K562 (cell line): ENCODE measurements at regions not wholly inside any gene's neighbourhood (a gene's known extent, or its start where the extent isn't known, plus 50 kb on each side); places are given as distances from the start of the nearest gene placed in this dataset.
A peak's percentile ranks its signal among the peaks of the same experiment; 100 is the strongest.

Experiments
- ASH1L ChIP-seq: fragments of 450-650 bp; IDR thresholded peaks from 2 replicates; pipeline ENCODE4 v1.6.1; 2018; ENCODE audit warnings: borderline replicate concordance, mild to moderate bottlenecking, low read depth; ENCODE audit not compliant: partially characterized antibody
- FOXA1 ChIP-seq: fragments of 450-650 bp; IDR thresholded peaks from 2 replicates; pipeline ENCODE4 v1.6.1; 2016; ENCODE audit warnings: mild to moderate bottlenecking, borderline replicate concordance
- GTF2E2 ChIP-seq: fragments of 200-800 bp; sonication (Bioruptor generic); IDR thresholded peaks from 2 replicates; pipeline ENCODE4 v1.6.1; 2016; ENCODE audit warnings: missing genetic modification characterization, missing compliant biosample characterization
- KLF10 ChIP-seq: fragments of 250-450 bp; sonication (Bioruptor Pico); IDR thresholded peaks from 2 replicates; pipeline ENCODE4 v1.6.1; 2021; ENCODE audit warnings: matching md5 sums
- OTX1 ChIP-seq: fragments of 450-650 bp; formaldehyde crosslinking; IDR thresholded peaks from 2 replicates; pipeline ENCODE4 v1.4.0; 2022; ENCODE audit warnings: mild to moderate bottlenecking
- POLR2A ChIP-seq: fragments of 450-650 bp; conservative IDR thresholded peaks from 2 replicates; pipeline ENCODE4 v1.6.1; 2016
- SAP30 ChIP-seq: fragments of 200-600 bp; sonication (generic); IDR thresholded peaks from 2 replicates; pipeline ENCODE4 v1.6.1; 2012; ENCODE audit warnings: borderline replicate concordance, low read depth, mild to moderate bottlenecking, moderate library complexity, low read length, control low read depth, inconsistent platforms; ENCODE audit not compliant: insufficient read depth, poor library complexity, severe bottlenecking
- SMAD2 ChIP-seq: fragments of 150-350 bp; IDR thresholded peaks from 2 replicates; pipeline ENCODE4 v1.6.1; 2014; ENCODE audit warnings: low read depth, mild to moderate bottlenecking, low read length
- SMAD4 ChIP-seq: fragments of 250-450 bp; sonication (Bioruptor Pico); conservative IDR thresholded peaks from 2 replicates; pipeline ENCODE4 v1.8.0; 2021; ENCODE audit warnings: inconsistent platforms, mild to moderate bottlenecking, moderate library complexity
- SREBF2 ChIP-seq: sonication (generic); formaldehyde crosslinking; IDR thresholded peaks from 2 replicates; pipeline ENCODE4 v1.4.0; 2020; ENCODE audit warnings: mild to moderate bottlenecking, missing genetic modification reagents
- SUPT5H ChIP-seq: fragments of 450-650 bp; IDR thresholded peaks from 2 replicates; pipeline ENCODE4 v1.6.1; 2016
- TSC22D4 ChIP-seq: fragments of 450-650 bp; IDR thresholded peaks from 2 replicates; pipeline ENCODE4 v1.6.1; 2016; ENCODE audit warnings: missing genetic modification characterization, missing biosample characterization, control low read depth
- ZKSCAN8 ChIP-seq: fragments of 200-800 bp; sonication (Bioruptor generic); IDR thresholded peaks from 2 replicates; pipeline ENCODE4 v1.6.1; 2016; ENCODE audit warnings: missing genetic modification characterization, missing compliant biosample characterization
- ZNF644 ChIP-seq: fragments of 200-800 bp; sonication (Bioruptor generic); IDR thresholded peaks from 2 replicates; pipeline ENCODE4 v1.6.1; 2016; ENCODE audit warnings: low read depth, missing genetic modification characterization, missing compliant biosample characterization
- ZNF75A ChIP-seq: fragments of 450-650 bp; formaldehyde crosslinking; IDR thresholded peaks from 2 replicates; pipeline ENCODE4 v1.4.0; 2020; ENCODE audit warnings: mild to moderate bottlenecking
- ZSCAN32 ChIP-seq: fragments of 450-650 bp; formaldehyde crosslinking; IDR thresholded peaks from 2 replicates; pipeline ENCODE4 v1.4.0; 2020; ENCODE audit warnings: mild to moderate bottlenecking, moderate library complexity
- TF ChIP-seq, protein P1 (sequence below): fragments of 450-650 bp; formaldehyde crosslinking; IDR thresholded peaks from 2 replicates; pipeline ENCODE4 v1.4.0; 2020; ENCODE audit warnings: mild to moderate bottlenecking, moderate library complexity
- TF ChIP-seq, protein P2 (sequence below): fragments of 450-650 bp; IDR thresholded peaks from 2 replicates; pipeline ENCODE4 v1.6.1; 2017; ENCODE audit warnings: antibody characterized with exemption, mild to moderate bottlenecking
- TF ChIP-seq, protein P3 (sequence below): fragments of 150-350 bp; IDR thresholded peaks from 2 replicates; pipeline ENCODE4 v1.6.1; 2014; ENCODE audit warnings: low read depth, mild to moderate bottlenecking, low read length, borderline replicate concordance
- TF ChIP-seq, protein P4 (sequence below): fragments of 250-450 bp; sonication (Bioruptor Pico); IDR thresholded peaks from 2 replicates; pipeline ENCODE4 v1.8.0; 2021; ENCODE audit warnings: borderline replicate concordance, mild to moderate bottlenecking, moderate library complexity; ENCODE audit not compliant: poor library complexity, severe bottlenecking

DNA sequence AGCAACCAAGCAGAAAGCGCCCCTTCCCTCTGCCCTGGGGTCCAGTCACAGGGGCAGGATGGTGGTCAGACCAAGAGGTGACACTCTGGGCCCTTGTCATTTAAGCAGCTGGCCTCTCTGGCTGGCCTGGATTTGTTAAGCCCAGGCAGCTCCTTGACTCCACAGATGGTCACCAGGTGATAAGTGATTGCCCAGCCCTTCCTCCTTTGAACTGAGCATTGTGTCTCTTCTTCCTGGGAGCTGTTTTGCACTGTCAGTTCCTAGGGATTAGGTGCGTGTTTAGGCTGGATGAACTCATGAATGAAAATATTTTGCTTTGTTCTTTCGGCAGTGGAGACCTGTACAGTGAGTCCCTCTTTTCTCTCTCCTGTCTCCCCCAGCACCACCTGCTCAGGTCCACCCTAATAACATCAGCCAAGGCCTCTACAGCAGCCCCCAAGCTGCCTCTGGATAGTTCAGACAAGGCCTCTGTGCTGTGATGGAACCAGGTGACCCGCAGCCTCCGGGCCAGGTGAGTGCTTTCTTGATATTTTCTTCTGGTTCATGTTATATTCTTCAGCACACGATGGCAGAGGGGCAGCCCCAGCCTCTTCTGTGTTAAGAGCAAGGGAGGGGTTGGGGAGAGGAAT lies 139.7 kb upstream of the PITX1 start (continued):
- TF ChIP-seq SMAD2 (no peak), ZNF75A (CRISPR knock-in tag) (no peak), KLF10 (CRISPR knock-in tag) (no peak), OTX1 (CRISPR knock-in tag) (no peak), TSC22D4 (no peak), ZKSCAN8 (no peak), SREBF2 (no peak), FOXA1 (no peak), SUPT5H (no peak), ASH1L (no peak), GTF2E2 (tag) (no peak), SAP30 (no peak), ZNF644 (tag) (no peak), POLR2A (no peak), ZSCAN32 (no peak), SMAD4 (CRISPR knock-in tag) (peak; percentile 78)
- TF ChIP-seq, protein P1, sequence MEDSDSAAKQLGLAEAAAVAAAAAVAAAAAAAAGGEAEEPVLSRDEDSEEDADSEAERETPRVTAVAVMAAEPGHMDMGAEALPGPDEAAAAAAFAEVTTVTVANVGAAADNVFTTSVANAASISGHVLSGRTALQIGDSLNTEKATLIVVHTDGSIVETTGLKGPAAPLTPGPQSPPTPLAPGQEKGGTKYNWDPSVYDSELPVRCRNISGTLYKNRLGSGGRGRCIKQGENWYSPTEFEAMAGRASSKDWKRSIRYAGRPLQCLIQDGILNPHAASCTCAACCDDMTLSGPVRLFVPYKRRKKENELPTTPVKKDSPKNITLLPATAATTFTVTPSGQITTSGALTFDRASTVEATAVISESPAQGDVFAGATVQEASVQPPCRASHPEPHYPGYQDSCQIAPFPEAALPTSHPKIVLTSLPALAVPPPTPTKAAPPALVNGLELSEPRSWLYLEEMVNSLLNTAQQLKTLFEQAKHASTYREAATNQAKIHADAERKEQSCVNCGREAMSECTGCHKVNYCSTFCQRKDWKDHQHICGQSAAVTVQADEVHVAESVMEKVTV (CRISPR knock-in tag), result no peak
- TF ChIP-seq, protein P2, sequence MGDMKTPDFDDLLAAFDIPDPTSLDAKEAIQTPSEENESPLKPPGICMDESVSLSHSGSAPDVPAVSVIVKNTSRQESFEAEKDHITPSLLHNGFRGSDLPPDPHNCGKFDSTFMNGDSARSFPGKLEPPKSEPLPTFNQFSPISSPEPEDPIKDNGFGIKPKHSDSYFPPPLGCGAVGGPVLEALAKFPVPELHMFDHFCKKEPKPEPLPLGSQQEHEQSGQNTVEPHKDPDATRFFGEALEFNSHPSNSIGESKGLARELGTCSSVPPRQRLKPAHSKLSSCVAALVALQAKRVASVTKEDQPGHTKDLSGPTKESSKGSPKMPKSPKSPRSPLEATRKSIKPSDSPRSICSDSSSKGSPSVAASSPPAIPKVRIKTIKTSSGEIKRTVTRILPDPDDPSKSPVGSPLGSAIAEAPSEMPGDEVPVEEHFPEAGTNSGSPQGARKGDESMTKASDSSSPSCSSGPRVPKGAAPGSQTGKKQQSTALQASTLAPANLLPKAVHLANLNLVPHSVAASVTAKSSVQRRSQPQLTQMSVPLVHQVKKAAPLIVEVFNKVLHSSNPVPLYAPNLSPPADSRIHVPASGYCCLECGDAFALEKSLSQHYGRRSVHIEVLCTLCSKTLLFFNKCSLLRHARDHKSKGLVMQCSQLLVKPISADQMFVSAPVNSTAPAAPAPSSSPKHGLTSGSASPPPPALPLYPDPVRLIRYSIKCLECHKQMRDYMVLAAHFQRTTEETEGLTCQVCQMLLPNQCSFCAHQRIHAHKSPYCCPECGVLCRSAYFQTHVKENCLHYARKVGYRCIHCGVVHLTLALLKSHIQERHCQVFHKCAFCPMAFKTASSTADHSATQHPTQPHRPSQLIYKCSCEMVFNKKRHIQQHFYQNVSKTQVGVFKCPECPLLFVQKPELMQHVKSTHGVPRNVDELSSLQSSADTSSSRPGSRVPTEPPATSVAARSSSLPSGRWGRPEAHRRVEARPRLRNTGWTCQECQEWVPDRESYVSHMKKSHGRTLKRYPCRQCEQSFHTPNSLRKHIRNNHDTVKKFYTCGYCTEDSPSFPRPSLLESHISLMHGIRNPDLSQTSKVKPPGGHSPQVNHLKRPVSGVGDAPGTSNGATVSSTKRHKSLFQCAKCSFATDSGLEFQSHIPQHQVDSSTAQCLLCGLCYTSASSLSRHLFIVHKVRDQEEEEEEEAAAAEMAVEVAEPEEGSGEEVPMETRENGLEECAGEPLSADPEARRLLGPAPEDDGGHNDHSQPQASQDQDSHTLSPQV, result peak; percentile 65
- TF ChIP-seq, protein P3, sequence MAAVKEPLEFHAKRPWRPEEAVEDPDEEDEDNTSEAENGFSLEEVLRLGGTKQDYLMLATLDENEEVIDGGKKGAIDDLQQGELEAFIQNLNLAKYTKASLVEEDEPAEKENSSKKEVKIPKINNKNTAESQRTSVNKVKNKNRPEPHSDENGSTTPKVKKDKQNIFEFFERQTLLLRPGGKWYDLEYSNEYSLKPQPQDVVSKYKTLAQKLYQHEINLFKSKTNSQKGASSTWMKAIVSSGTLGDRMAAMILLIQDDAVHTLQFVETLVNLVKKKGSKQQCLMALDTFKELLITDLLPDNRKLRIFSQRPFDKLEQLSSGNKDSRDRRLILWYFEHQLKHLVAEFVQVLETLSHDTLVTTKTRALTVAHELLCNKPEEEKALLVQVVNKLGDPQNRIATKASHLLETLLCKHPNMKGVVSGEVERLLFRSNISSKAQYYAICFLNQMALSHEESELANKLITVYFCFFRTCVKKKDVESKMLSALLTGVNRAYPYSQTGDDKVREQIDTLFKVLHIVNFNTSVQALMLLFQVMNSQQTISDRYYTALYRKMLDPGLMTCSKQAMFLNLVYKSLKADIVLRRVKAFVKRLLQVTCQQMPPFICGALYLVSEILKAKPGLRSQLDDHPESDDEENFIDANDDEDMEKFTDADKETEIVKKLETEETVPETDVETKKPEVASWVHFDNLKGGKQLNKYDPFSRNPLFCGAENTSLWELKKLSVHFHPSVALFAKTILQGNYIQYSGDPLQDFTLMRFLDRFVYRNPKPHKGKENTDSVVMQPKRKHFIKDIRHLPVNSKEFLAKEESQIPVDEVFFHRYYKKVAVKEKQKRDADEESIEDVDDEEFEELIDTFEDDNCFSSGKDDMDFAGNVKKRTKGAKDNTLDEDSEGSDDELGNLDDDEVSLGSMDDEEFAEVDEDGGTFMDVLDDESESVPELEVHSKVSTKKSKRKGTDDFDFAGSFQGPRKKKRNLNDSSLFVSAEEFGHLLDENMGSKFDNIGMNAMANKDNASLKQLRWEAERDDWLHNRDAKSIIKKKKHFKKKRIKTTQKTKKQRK, result no peak
- TF ChIP-seq, protein P4, sequence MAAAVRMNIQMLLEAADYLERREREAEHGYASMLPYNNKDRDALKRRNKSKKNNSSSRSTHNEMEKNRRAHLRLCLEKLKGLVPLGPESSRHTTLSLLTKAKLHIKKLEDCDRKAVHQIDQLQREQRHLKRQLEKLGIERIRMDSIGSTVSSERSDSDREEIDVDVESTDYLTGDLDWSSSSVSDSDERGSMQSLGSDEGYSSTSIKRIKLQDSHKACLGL (CRISPR knock-in tag), result no peak
